Uterus (tissue), 2 donors: ENCODE measurements at regions not wholly inside any gene's neighbourhood (a gene's known extent, or its start where the extent isn't known, plus 50 kb on each side); places are given as distances from the start of the nearest gene placed in this dataset.

Experiments
- CTCF ChIP-seq, 4 experiments: fragments of 200-600 bp in 2 of 4; fragments of 450-650 bp in 2 of 4; sonication (generic) in 2 of 4; IDR thresholded peaks; one replicate each; pipeline ENCODE4 v1.5.1; 2016 to 2019; ENCODE audit warnings: antibody characterized with exemption in 4 of 4, mild to moderate bottlenecking in 2 of 4, moderate library complexity in 1 of 4
- POLR2A ChIP-seq, 2 donors: fragments of 450-650 bp; IDR thresholded peaks; one replicate each; pipeline ENCODE4 v1.6.1; 2016; ENCODE audit warnings: antibody characterized with exemption in 2 of 2, mild to moderate bottlenecking in 1 of 2, moderate library complexity in 1 of 2

DNA sequence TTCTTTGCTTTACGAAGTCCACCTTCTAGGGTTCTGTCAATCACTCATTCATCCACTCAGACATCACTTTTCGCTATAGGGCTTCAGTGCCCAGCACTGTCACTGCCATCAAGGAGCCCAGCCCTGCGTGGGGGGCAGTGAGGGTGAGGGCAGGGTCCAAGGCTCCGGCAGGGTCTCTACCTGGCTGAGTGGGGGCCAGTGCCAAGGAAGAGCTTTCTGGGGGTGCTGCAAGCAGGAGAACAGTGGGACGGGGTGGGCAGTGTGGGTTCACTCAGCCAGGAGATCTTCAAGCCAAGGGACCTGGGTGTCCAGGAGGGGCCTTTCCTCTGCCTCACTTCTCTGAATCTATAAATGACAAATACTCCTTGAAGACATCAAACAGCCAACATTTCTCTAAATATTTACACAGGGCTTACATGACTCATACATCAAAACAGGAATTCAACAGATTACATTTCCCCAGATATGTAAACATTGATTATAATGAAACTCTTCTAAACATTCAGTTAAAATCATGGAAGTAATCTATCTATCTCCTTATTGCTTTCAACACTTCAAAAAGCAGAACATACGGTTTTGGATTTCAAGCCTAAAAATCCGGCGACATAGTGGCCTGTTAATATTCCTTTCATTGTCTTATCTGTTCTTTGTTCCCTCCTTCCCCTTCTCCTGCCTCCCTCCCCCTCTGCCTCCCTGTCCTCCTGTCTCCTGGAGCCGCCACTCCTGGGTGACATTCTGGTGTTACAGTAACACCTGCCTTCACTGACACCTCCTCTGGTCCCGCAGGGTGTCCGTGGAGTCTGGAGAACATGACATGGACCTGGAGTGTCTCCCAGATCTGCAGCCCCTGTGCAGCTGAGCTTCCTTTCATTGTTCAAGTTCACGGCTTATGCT lies 94.4 kb upstream of the ADRA2C start:
- TF ChIP-seq POLR2A (IDR thresholded peaks at IDR 0.05) (no peak), CTCF (IDR thresholded peaks at IDR 0.05) (no peak)
